ENCODE measurements at regions not wholly inside any gene's neighbourhood (a gene's known extent, or its start where the extent isn't known, plus 50 kb on each side); places are given as distances from the start of the nearest gene placed in this dataset.

DNA sequence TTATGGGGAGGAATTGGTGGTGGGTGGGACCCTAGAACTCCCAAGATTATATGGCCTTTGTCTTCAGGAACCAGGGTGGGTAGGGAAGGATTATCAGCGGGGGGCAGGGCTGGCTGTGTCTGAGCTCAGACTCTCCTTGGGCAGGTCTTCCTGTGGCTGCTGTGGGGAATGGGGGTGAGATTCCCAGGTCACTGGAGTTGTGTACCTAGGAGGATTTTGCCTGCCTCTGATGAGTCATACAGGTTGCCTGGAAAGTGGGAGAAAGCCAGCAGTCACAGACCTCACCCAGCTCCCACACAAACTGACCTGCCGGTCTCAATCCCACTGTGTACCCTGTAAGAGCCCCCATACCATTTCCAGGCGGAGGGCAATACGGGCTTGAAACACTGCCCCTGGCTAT, 209.9 kb upstream of the CNTN3 start:
- TF ChIP-seq EZH2 (IDR thresholded peaks at IDR 0.05; ENCODE audit: low read depth, low read length, severe bottlenecking) (no peak), TCF12 (IDR thresholded peaks at IDR 0.05; ENCODE audit: low read depth, low read length) (no peak), RAD21 (IDR thresholded peaks at IDR 0.05 in 1 of 2, conservative IDR thresholded peaks at IDR 0.05 in 1 of 2; ENCODE audit: low read depth in 2 of 2, low read length in 2 of 2) (no peak), FOSL1 (IDR thresholded peaks at IDR 0.05; ENCODE audit: insufficient read depth, low read depth, low read length) (no peak), EGR1 (IDR thresholded peaks at IDR 0.05; ENCODE audit: borderline replicate concordance, low read depth, low read length) (no peak), HDAC6 (IDR thresholded peaks at IDR 0.05; ENCODE audit: low read depth, low read length) (no peak), SIN3A (conservative IDR thresholded peaks at IDR 0.05 in 1 of 2, IDR thresholded peaks at IDR 0.05 in 1 of 2; ENCODE audit: low read depth in 1 of 2, low read length in 2 of 2) (no peak), CHD2 (IDR thresholded peaks at IDR 0.05; ENCODE audit: low read length) (no peak)
- TF ChIP-seq, protein P1, sequence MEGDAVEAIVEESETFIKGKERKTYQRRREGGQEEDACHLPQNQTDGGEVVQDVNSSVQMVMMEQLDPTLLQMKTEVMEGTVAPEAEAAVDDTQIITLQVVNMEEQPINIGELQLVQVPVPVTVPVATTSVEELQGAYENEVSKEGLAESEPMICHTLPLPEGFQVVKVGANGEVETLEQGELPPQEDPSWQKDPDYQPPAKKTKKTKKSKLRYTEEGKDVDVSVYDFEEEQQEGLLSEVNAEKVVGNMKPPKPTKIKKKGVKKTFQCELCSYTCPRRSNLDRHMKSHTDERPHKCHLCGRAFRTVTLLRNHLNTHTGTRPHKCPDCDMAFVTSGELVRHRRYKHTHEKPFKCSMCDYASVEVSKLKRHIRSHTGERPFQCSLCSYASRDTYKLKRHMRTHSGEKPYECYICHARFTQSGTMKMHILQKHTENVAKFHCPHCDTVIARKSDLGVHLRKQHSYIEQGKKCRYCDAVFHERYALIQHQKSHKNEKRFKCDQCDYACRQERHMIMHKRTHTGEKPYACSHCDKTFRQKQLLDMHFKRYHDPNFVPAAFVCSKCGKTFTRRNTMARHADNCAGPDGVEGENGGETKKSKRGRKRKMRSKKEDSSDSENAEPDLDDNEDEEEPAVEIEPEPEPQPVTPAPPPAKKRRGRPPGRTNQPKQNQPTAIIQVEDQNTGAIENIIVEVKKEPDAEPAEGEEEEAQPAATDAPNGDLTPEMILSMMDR (IDR thresholded peaks at IDR 0.05; ENCODE audit: control extremely low read depth in 1 of 3, insufficient read depth in 1 of 3, low read depth in 1 of 3, low read length in 3 of 3), result no peak
- TF ChIP-seq, protein P2, sequence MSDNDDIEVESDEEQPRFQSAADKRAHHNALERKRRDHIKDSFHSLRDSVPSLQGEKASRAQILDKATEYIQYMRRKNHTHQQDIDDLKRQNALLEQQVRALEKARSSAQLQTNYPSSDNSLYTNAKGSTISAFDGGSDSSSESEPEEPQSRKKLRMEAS (IDR thresholded peaks at IDR 0.05), result no peak
